Lower leg skin (tissue), 4 donors: ENCODE measurements at regions not wholly inside any gene's neighbourhood (a gene's known extent, or its start where the extent isn't known, plus 50 kb on each side); places are given as distances from the start of the nearest gene placed in this dataset.

Source experiments
- DNase-seq, 2 donors: peaks; one replicate each; pipeline ENCODE4 v3.0.0-alpha.2; 2019; ENCODE audit warnings: low spot score in 2 of 2
- H3K4me3 ChIP-seq: fragments of 200-600 bp; sonication (generic); 2 replicates; pipeline ENCODE4 v1.5.1; 2017; ENCODE audit warnings: mild to moderate bottlenecking, low read depth; ENCODE audit not compliant: poor library complexity, severe bottlenecking
- POLR2A ChIP-seq, 2 donors: fragments of 450-650 bp; IDR thresholded peaks; one replicate each; pipeline ENCODE4 v1.6.1; 2016 to 2017; ENCODE audit warnings: antibody characterized with exemption in 2 of 2, mild to moderate bottlenecking in 1 of 2, moderate library complexity in 1 of 2
- WGBS, 2 donors: methylation state at CpG; one replicate each; pipeline ENCODE4 v1.1.5; 2018; 5-methylcytosine and 5-hydroxymethylcytosine counted together
- intact Hi-C: fragments of 100-400 bp; cut with DNase I; formaldehyde crosslinking; loops from one replicate; pipeline ENCODE4 v1.15.0; 2023; ENCODE audit warnings: low total_unique reads
- TF ChIP-seq, protein P1 (sequence below), 3 donors: fragments of 450-650 bp; IDR thresholded peaks; one replicate each; pipeline ENCODE4 v1.5.1; 2016; ENCODE audit warnings: antibody characterized with exemption in 3 of 3, mild to moderate bottlenecking in 3 of 3, moderate library complexity in 2 of 3

DNA sequence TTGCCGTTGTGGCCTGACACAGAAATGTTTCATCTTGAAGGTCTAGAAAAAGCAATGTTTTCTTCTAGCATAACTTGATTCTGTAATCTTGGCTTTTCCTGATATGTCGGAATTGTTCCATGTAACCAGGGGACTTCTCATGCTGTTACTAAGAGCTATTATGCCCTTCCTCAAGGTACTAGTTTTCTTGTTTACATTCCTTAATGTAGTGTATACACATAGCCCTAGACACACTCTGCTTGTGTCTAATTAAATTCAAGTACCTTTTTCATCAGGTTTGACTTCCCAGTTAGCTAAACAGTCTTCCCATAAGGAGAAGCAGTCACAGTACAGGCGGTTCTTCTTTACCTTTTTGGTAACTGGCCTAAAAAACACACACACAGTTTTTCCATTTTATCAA is 89.4 kb upstream of the KCNK12 start:
- TF ChIP-seq, protein P1, sequence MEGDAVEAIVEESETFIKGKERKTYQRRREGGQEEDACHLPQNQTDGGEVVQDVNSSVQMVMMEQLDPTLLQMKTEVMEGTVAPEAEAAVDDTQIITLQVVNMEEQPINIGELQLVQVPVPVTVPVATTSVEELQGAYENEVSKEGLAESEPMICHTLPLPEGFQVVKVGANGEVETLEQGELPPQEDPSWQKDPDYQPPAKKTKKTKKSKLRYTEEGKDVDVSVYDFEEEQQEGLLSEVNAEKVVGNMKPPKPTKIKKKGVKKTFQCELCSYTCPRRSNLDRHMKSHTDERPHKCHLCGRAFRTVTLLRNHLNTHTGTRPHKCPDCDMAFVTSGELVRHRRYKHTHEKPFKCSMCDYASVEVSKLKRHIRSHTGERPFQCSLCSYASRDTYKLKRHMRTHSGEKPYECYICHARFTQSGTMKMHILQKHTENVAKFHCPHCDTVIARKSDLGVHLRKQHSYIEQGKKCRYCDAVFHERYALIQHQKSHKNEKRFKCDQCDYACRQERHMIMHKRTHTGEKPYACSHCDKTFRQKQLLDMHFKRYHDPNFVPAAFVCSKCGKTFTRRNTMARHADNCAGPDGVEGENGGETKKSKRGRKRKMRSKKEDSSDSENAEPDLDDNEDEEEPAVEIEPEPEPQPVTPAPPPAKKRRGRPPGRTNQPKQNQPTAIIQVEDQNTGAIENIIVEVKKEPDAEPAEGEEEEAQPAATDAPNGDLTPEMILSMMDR (IDR thresholded peaks at IDR 0.05), result no peak
- no peak for TF ChIP-seq POLR2A (IDR thresholded peaks at IDR 0.05)
- intact Hi-C loops, result no loop called here

DNA sequence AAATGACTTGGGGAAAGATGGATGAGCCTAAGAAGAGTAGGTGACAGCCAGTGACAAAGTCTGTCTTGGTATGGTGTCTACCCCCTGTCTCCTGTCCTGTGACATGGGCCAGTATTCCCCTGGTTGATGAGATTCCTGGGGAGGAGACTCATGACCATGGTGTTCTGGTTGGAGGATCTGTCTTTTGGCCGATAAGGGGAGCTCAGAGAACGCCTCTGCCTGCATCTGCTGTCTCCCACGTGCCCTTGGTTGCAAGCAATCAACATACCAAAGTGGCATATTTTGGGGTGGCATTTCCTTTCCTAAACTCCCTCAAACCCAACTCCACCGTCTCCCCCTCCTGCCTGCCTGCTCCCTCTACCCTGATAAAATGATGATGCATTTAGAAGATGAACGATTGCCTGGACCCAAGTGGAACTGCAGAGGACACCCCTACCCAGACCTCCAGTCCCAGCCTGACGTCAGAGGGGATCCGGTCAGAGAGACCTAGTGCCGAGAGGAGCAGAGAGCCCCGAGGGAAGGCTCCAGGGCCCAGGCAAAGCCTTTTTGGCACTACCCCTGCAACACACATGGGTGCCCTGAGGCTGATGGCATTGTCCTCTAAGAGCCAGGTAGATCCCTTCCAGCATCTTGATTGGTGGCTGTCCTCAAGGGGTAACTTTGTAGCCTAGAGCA is 88.0 kb upstream of the KCNK12 start:
- TF ChIP-seq, protein P1 (IDR thresholded peaks at IDR 0.05), result no peak
- TF ChIP-seq POLR2A (IDR thresholded peaks at IDR 0.05), result no peak
- no peak overlapping the region for H3K4me3 ChIP-seq
- intact Hi-C loops, result no loop called here
- peak in 1 of 2 donors; percentile 14 for DNase-seq
- WGBS, 2 donors, result 86 to 89% methylated on average over 9 of the region's 9 CpGs

More for the DNA sequence above, 89.4 kb upstream of the KCNK12 start:
- H3K4me3 ChIP-seq, result no peak overlapping the region
- WGBS, 2 donors, result 73 to 82% methylated on average over 3 of the region's 3 CpGs
- DNase-seq, result no peak

DNA sequence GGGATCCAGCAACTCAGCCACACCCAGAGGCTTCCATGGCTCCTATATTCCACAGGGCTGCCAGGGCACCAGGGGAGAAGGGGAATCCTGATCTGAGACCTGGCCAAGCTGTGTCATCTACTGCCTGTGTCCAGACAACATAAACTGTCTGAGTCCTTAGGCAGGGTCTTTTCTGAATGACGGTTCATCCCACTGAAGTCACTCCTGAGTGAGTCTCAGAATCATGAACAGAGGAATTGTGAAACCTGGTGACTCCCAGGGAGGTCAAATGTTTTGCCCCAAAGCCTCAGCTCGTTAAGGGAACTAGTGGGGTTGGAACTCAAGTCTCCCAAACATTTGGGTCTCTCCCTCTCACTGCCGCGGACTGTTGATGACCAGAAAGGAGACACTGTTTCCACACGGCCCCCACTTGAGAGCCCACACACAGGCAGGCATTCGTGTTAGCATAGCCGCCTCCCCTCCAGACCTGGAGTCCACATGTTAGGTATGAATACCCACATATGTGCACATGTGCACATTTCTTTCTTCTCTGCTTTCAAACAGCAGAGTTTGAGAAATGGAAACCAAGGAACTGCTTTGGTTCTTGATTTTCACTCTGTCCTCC is 87.2 kb upstream of the KCNK12 start:
- no peak for TF ChIP-seq POLR2A (IDR thresholded peaks at IDR 0.05)
- TF ChIP-seq, protein P1 (IDR thresholded peaks at IDR 0.05), result no peak
- intact Hi-C loops, result no loop called here
- no peak overlapping the region for H3K4me3 ChIP-seq
- WGBS, 2 donors, result 75 to 82% methylated on average over 7 of the region's 7 CpGs
- DNase-seq, result no peak

DNA sequence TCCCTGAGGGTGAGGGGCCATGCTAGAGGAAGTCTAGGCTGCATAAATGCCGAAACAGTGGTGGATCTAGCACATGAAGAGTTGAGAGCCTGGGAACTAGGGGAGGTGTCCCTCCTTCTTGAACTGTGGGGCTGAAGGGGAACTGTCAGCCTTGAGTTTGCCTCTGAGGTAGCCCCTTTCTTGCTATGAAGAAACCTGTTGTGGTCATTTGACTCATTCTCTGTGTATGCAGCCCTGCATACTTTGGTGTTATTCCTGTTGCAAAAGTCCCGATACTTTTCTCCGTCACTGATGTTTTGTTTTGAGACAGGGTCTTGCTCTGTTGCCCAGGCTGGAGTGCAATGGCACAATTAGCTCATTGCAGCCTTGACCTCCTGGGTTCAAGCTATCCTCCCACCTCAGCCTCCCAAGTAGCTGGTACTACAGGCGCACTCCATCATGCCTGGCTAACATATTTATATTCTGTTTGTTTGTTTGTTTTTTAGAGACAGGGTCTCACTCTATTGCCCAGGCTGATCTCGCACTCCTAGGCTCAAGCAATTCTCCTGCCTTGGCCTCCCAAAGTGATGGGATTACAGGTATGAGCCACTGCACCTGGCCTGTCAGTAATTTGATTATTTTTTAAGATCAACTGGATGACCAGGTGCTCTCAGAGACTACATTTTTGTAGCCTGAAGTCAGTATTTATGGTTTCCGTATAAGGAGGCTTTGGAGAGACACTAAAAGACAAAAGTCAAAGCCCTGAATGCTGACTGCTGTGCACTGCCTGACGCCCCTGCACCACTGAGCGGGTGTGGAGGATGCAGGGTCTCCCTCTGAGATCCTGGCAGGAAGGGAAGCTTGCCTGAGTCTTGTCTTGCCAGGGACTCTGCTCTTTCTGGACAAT is 86.2 kb upstream of the KCNK12 start:
- DNase-seq, result no peak
- intact Hi-C loops, result no loop called here
- WGBS, 2 donors, result 86 to 93% methylated on average over 8 of the region's 8 CpGs
- TF ChIP-seq, protein P1 (IDR thresholded peaks at IDR 0.05), result no peak
- no peak for TF ChIP-seq POLR2A (IDR thresholded peaks at IDR 0.05)
- H3K4me3 ChIP-seq, result no peak overlapping the region

DNA sequence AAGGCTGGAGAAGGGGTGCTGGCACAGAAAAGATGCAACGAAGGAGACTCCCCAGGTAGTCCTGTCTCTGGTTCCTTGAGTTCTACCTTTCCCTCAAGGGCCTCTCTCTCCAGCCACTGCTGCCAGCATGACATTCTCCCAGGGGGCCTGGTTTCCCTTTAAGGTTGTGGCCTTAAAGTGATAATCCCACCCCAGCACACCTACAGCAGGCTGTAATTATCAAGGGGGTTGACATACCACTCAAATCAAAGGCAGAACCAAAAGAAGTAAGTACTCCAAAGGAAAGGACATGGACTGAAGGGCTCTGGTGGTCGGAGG is 84.7 kb upstream of the KCNK12 start:
- H3K4me3 ChIP-seq, result no peak overlapping the region
- TF ChIP-seq, protein P1 (IDR thresholded peaks at IDR 0.05), result no peak
- no peak for TF ChIP-seq POLR2A (IDR thresholded peaks at IDR 0.05)
- WGBS, 2 donors, result 73 to 84% methylated on average over 2 of the region's 2 CpGs
- peak in 1 of 2 donors; percentile 50 for DNase-seq
- intact Hi-C loops, result no loop called here
